Peyer's patch (tissue), 4 donors: ENCODE measurements at regions not wholly inside any gene's neighbourhood (a gene's known extent, or its start where the extent isn't known, plus 50 kb on each side); places are given as distances from the start of the nearest gene placed in this dataset.

ENCODE experiments used
- DNase-seq, 3 donors: peaks; one replicate each; pipeline ENCODE4 v3.0.0-alpha.2; 2017 to 2019
- H3K27ac ChIP-seq, 4 donors: fragments of 200-600 bp; sonication (generic); one replicate each; pipeline ENCODE4 v1.5.1; 2016 to 2019
- H3K27me3 ChIP-seq, 2 donors: fragments of 200-600 bp; sonication (generic); one replicate each; pipeline ENCODE4 v1.5.1; 2019
- H3K36me3 ChIP-seq, 3 donors: fragments of 200-600 bp; sonication (generic); one replicate each; pipeline ENCODE4 v1.5.1; 2016 to 2019
- H3K4me1 ChIP-seq, 4 donors: fragments of 200-600 bp; sonication (generic); one replicate each; pipeline ENCODE4 v1.5.1; 2016 to 2019
- H3K4me3 ChIP-seq, 4 donors: fragments of 200-600 bp; sonication (generic); 1 replicate in 3 of 4; 2 replicates in 1 of 4; pipeline ENCODE4 v1.5.1; 2016 to 2019; ENCODE audit warnings: mild to moderate bottlenecking in 1 of 4
- H3K9me3 ChIP-seq, 4 donors: fragments of 200-600 bp; sonication (generic); one replicate each; pipeline ENCODE4 v1.5.1; 2016 to 2019; ENCODE audit warnings: mild to moderate bottlenecking in 1 of 4
- POLR2A ChIP-seq, 2 donors: fragments of 450-650 bp; IDR thresholded peaks; one replicate each; pipeline ENCODE4 v1.5.1; 2017; ENCODE audit warnings: antibody characterized with exemption in 2 of 2, mild to moderate bottlenecking in 2 of 2, moderate library complexity in 2 of 2
- TF ChIP-seq, protein P1 (sequence below), 6 experiments: fragments of 450-650 bp in 4 of 6; fragments of 200-600 bp in 2 of 6; sonication (generic) in 1 of 6; IDR thresholded peaks; one replicate each; pipeline ENCODE4 v1.5.1; 2017 to 2019; ENCODE audit warnings: antibody characterized with exemption in 6 of 6, mild to moderate bottlenecking in 3 of 6, moderate library complexity in 1 of 6

DNA sequence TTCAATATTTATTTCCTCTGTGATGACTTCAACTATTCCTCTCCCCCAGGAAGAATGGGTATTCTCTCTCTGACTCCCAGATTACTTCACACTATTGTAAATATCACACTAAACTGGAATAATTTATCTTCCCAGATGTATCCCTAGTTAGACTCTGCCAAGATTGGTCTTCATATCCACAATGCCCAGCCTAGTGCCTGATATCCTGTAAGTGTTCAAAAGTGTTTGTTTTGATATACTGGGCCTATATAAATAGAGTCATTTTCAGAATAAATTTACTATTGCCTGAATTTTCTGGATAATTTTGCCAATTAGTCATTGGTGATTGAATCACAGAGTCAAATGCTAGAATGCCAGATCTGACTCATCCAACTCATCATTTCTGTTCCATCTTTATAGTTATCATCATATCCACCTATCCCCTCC is 143.7 kb upstream of the TNC start:
- no peaks in the 10 kb centered on the region for H3K4me1 ChIP-seq
- H3K27me3 ChIP-seq = no peaks in the 10 kb centered on the region
- no peak for DNase-seq
- TF ChIP-seq, protein P1, sequence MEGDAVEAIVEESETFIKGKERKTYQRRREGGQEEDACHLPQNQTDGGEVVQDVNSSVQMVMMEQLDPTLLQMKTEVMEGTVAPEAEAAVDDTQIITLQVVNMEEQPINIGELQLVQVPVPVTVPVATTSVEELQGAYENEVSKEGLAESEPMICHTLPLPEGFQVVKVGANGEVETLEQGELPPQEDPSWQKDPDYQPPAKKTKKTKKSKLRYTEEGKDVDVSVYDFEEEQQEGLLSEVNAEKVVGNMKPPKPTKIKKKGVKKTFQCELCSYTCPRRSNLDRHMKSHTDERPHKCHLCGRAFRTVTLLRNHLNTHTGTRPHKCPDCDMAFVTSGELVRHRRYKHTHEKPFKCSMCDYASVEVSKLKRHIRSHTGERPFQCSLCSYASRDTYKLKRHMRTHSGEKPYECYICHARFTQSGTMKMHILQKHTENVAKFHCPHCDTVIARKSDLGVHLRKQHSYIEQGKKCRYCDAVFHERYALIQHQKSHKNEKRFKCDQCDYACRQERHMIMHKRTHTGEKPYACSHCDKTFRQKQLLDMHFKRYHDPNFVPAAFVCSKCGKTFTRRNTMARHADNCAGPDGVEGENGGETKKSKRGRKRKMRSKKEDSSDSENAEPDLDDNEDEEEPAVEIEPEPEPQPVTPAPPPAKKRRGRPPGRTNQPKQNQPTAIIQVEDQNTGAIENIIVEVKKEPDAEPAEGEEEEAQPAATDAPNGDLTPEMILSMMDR (IDR thresholded peaks at IDR 0.05) = no peak
- TF ChIP-seq POLR2A (IDR thresholded peaks at IDR 0.05) = no peak
- H3K27ac ChIP-seq = peak overlapping the region in 1 of 4 donors; percentile 0
- H3K4me3 ChIP-seq = no peak overlapping the region
- H3K9me3 ChIP-seq = no peaks in the 10 kb centered on the region
- H3K36me3 ChIP-seq = no peaks in the 10 kb centered on the region

DNA sequence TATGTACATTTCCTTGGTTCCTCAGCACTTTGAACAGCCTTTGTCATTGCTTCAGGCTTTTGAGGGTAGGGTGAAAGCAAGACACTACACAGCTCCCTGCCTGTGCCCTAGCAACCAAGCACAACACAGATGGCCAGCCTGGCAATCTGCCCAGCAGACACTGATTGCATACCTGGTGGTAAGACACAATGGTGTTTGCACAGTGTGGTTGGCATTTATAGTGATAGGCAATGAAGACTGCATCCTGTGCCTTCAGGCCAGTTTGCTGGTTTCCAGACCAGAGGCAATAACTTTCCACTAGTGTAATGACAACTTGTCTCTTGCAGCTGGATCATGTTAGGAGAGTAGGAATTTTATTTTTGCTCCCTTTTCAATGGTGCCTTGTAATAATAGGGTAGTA is 144.5 kb upstream of the TNC start:
- no peak for TF ChIP-seq POLR2A (IDR thresholded peaks at IDR 0.05)
- TF ChIP-seq, protein P1 (IDR thresholded peaks at IDR 0.05) = no peak
- peak overlapping the region in 1 of 4 donors; percentile 0 for H3K27ac ChIP-seq
- H3K27me3 ChIP-seq = no peaks in the 10 kb centered on the region
- no peak overlapping the region for H3K4me3 ChIP-seq
- no peaks in the 10 kb centered on the region for H3K9me3 ChIP-seq
- H3K4me1 ChIP-seq = no peaks in the 10 kb centered on the region
- no peaks in the 10 kb centered on the region for H3K36me3 ChIP-seq
- peak in 2 of 3 donors; percentile 86 to 92 for DNase-seq

DNA sequence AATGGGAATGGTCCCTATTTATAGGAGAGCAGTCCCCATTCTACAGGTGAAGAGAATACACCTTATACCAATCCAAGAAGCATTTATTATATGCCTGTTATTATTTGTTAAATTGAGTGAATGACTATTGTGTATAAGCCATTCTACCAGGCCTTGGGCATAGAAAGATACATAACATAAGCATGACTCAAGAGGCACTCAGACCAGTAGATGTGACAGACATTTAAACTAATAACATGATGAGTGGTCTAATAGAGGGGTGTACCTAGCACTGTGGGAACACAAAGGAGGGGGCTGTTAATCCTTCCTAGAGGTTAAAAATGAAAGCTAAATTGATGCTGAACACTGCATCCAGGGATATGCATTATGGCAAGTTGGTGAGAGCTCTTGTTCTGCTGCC is 145.0 kb upstream of the TNC start:
- H3K27ac ChIP-seq = peak overlapping the region in 1 of 4 donors; percentile 3
- no peak for TF ChIP-seq POLR2A (IDR thresholded peaks at IDR 0.05)
- TF ChIP-seq, protein P1 (IDR thresholded peaks at IDR 0.05) = no peak
- DNase-seq = no peak

DNA sequence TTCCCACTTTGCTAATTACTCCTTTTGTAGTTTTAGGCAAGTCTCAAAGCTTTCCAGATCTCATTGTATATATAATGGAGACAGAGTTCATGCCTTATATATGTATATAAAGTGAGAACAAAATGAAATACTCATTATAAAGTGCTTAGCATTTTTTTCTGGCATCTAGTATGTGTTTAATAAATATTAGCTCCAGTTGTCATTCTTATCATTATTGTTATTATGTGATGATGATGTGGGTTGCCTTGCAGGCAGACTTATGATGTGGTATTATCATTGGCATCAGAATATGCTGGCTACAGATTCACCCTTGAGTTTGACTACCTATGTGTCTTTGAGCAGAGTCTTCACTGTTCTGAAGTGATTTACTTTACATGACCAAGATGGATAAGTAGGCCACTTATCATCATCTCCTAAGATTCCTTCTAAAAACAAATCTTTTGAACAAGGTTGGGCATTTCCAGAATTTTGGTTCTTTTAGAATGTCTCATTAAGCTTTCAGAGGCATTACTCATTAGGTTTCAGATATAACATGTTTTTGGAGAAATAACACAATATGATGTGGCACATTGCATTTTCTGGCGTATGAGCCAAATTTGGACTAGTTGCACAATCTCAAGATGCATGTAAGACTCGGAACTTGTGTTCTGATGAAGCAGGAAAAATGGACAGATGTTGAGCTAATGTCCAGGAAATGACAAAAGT is 145.6 kb upstream of the TNC start:
- H3K27ac ChIP-seq = peak overlapping the region in 1 of 4 donors; percentile 3
- no peaks in the 10 kb centered on the region for H3K36me3 ChIP-seq
- TF ChIP-seq, protein P1 (IDR thresholded peaks at IDR 0.05) = no peak
- no peak for TF ChIP-seq POLR2A (IDR thresholded peaks at IDR 0.05)
- DNase-seq = no peak
- H3K27me3 ChIP-seq = no peaks in the 10 kb centered on the region
- no peak overlapping the region for H3K4me3 ChIP-seq
- no peaks in the 10 kb centered on the region for H3K9me3 ChIP-seq
- no peaks in the 10 kb centered on the region for H3K4me1 ChIP-seq

More for the DNA sequence above, 145.0 kb upstream of the TNC start:
- no peaks in the 10 kb centered on the region for H3K27me3 ChIP-seq
- no peaks in the 10 kb centered on the region for H3K36me3 ChIP-seq
- no peaks in the 10 kb centered on the region for H3K4me1 ChIP-seq
- H3K9me3 ChIP-seq = no peaks in the 10 kb centered on the region
- H3K4me3 ChIP-seq = no peak overlapping the region

DNA sequence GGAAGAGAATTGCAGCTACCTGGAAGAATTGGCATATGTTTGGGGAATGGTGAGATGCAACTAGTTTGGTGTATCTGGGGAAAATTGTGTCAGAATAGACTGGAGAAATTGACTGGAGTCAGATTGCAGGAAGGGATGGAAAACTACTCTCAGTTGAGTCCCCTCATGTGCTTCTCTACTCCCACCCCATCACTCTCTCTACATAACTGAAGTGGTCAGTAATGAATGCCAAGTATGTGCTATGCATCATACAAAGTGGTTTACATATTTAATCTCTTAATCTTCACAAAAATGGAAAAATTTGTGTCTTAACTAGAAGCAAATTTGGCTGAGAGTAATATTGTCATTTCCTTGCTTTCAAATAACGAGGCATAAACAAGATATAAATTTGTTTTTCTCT is 146.4 kb upstream of the TNC start:
- Histone ChIP-seq H3K36me3 (no peaks in the 10 kb centered on the region), H3K4me1 (no peaks in the 10 kb centered on the region)
- no peak for TF ChIP-seq POLR2A (IDR thresholded peaks at IDR 0.05)
- TF ChIP-seq, protein P1 (IDR thresholded peaks at IDR 0.05) = no peak

More for the DNA sequence above, 146.4 kb upstream of the TNC start:
- Histone ChIP-seq H3K27ac (no peak overlapping the region), H3K4me3 (no peak overlapping the region), H3K9me3 (no peaks in the 10 kb centered on the region), H3K27me3 (no peaks in the 10 kb centered on the region)
- DNase-seq = no peak
